HCT116 (cell line): ENCODE measurements at regions not wholly inside any gene's neighbourhood (a gene's known extent, or its start where the extent isn't known, plus 50 kb on each side); places are given as distances from the start of the nearest gene placed in this dataset.

ENCODE experiments used
- CTCF ChIP-seq, 3 experiments: fragments of 200-600 bp in 1 of 3; sonication (generic) in 1 of 3; IDR thresholded peaks in 2 of 3; conservative IDR thresholded peaks in 1 of 3; 2 replicates each; pipeline ENCODE4 v1.5.1; 2012 to 2017; ENCODE audit warnings: low read depth in 2 of 3, low read length in 2 of 3, antibody characterized with exemption in 1 of 3, borderline replicate concordance in 1 of 3, control low read depth in 1 of 3, mild to moderate bottlenecking in 1 of 3, mixed read lengths in 1 of 3, mixed run types in 1 of 3, moderate library complexity in 1 of 3; ENCODE audit not compliant: insufficient read depth in 1 of 3
- EZH2 ChIP-seq: fragments of 200-600 bp; sonication (generic); IDR thresholded peaks from 2 replicates; pipeline ENCODE4 v1.6.1; 2017; ENCODE audit warnings: antibody characterized with exemption, mixed run types
- RAD21 ChIP-seq: IDR thresholded peaks from 2 replicates; pipeline ENCODE4 v1.6.1; 2012; ENCODE audit warnings: low read depth, mild to moderate bottlenecking
- TCF7L2 ChIP-seq: IDR thresholded peaks from 2 replicates; pipeline ENCODE4 v1.7.0; 2011; ENCODE audit warnings: borderline replicate concordance, inconsistent platforms; ENCODE audit not compliant: insufficient read depth, insufficient read length; ENCODE audit errors: extremely low read depth
- YY1 ChIP-seq: IDR thresholded peaks from 2 replicates; pipeline ENCODE4 v1.6.1; 2011; ENCODE audit warnings: low read length, low read depth, moderate library complexity, mild to moderate bottlenecking; ENCODE audit not compliant: insufficient replicate concordance; ENCODE audit errors: extremely low read depth
- ZBTB33 ChIP-seq: IDR thresholded peaks from 2 replicates; pipeline ENCODE4 v1.6.1; 2011; ENCODE audit warnings: mild to moderate bottlenecking, low read length, moderate library complexity; ENCODE audit not compliant: insufficient replicate concordance; ENCODE audit errors: extremely low read depth

GRCh38 chr9:38306899-38307298 lies 85.6 kb upstream of the ALDH1B1 start:
- no peak for TF ChIP-seq CTCF (IDR thresholded peaks at IDR 0.05 in 2 of 3, conservative IDR thresholded peaks at IDR 0.05 in 1 of 3; ENCODE audit: borderline replicate concordance in 1 of 3, insufficient read depth in 1 of 3, low read depth in 2 of 3, low read length in 2 of 3)
- no peak for TF ChIP-seq YY1
- no peak for TF ChIP-seq RAD21
- TF ChIP-seq ZBTB33, result no peak
- TF ChIP-seq EZH2, result no peak
- TF ChIP-seq TCF7L2, result no peak
